GM21360 (cell line): ENCODE measurements at regions not wholly inside any gene's neighbourhood (a gene's known extent, or its start where the extent isn't known, plus 50 kb on each side); places are given as distances from the start of the nearest gene placed in this dataset.

Experiments used
- ATAC-seq: cut with Tn5 transposase; IDR thresholded peaks from one replicate; pipeline ENCODE4 v1.9.1; 2021; ENCODE audit warnings: mild to moderate bottlenecking, moderate library complexity; ENCODE audit not compliant: unreplicated experiment

DNA sequence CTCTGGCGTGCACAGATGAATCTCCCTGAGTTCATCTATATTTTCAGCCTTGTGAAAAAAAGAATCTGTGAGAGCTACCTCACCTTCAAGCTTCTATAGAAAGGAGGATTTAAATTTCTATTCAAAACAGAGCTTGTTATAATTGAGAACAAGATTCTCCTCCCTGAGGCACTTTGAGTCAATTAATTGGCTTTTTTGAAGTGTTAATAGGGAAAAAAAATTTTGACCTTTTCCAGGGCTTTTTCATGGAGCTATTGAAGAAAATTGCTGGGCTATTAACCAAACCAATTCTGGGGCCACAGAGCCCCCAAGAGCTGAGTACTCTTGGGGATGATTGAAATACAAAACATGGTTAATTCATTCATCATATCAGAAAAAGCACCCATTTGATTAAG, 225.1 kb downstream of the CMPK2 start:
- ATAC-seq = no peak

DNA sequence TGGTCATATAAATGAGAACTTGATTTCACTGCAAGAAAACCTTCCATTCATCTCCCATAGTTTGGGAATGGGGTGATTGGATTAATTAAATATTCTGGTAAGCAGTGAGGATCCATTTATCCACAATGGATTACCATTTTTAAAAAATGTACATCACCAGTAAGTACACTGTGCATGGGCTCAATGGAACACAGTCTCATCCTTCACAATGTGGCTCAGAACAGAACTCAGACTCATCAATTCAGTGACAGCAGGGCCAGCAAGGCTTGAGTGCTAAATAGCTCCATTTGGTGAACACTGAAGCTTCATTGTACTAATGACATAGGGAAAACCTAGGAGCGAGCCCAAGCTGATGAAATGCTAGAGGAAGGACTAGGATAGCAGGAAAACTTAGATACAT, 223.8 kb downstream of the CMPK2 start:
- ATAC-seq = no peak

DNA sequence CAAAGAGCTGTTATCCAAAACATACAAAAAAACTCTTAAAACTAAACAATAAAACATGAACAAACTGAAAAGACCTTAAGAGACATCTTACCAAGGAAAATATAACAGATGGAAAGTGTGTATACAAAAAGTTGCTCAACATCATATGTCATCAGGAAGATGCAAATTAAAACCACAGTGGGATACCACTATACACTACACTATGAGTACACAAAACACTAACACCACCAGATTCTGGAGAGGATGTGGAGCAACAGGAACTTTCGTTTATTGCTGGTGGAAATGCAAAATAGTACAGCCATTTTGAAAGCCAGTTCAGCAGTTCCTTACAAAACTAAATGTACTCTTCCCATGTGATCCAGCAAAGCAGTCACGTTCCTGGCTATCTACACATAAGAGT, 221.4 kb downstream of the CMPK2 start:
- ATAC-seq = no peak

DNA sequence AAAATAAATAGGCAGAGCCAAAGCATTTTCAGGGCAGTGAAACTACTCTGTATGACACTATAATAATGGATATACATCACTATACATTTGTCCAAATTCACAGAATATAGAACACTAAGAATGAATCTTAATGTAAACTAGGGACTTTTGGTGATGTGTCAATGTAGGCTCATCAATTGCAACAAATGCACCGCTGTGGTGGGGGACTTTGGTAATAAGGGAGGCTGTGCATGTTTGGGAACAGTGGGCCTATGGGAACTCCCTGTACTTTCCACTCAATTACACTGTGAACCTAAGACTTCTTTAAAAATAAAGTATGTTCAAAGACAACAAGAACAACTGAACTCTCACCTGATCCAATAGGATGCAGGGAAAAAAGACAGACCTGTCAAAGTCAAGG, 220.7 kb downstream of the CMPK2 start:
- no peak for ATAC-seq

DNA sequence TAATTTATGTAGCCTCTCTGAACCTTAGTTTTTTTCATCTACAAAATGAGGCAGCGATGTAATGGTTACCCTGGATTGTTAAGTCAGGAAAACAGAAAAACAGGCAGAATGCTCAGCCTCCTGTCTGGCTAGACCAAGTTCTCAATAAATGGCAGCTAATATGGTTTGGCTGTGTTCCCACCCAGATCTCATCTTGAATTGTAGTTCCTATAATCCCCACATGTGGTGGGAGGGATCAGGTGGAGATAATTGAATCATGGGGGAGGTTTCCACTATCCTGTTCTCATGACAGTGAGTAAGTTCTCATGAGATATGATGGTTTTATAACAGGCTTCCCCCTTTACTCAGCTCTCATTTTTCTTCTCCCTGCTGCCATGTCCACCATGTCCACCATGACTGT, 220.0 kb downstream of the CMPK2 start:
- no peak for ATAC-seq

DNA sequence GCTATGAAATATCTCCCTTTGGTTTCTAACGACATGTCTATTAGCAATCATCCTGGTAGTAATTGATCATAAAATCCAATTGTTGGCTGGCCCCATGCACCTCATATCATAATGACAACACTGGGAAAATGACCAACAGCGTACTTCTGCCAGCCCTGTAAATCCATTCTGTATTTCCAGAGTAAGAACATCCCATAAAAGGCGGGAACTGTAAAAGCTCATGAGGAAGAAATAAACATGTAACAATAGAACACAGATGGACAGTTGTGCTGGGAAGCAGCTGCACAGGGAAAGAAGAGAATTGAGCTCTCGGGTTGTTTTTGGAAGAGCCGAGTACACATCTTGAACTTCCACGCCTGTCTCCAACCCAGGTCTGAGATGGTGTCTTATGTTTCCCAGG, 218.7 kb downstream of the CMPK2 start:
- no peak for ATAC-seq

DNA sequence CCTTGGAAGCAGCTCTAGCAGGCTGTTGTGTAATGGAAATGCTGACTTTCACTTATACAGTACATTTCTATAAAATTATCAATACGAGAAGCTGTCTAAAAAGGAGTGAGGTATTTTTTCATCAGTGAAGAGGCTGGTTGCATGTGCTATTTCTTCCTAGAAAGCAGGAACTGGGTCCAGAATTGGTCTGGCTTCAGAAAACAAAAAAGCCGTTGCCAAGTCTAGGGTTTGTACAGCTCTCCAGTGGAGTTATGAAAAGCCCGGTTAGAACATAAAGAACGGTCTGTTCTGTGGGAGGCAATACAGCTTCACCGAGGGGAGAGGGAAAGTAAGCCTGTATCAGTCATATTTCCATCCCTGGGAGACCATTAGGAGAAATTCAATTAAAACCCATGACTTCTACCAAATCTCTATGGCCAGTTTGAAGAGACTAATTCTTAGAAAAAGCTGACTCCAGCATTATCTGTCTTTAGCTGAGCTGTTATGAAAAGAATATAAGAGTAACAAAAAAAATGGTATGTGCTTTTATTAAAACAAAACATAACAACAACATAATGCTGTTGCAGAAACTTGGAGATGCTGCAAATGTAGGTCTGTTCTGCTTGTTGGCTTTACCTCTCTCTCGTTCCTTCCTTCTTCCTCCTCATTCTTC, 217.0 kb downstream of the CMPK2 start:
- ATAC-seq = no peak

DNA sequence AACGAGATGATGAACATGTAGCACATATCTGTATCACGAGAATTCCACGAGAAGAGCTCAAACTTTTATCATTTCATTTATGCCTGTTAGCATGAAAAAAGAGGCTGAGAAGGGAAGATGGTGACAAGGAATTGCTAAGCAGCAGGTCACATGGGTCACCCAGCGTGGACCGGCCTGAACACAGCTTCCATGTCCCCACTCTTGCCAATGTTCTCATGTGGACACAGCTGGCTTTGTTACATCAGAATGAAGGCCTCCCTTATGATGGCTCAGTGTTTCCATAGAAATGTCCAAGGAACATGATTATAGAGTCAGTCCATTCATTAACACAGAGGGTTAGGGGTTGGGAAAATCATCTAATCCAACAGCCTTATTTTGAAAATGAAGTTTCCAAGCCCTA, 215.4 kb downstream of the CMPK2 start:
- ATAC-seq = no peak

DNA sequence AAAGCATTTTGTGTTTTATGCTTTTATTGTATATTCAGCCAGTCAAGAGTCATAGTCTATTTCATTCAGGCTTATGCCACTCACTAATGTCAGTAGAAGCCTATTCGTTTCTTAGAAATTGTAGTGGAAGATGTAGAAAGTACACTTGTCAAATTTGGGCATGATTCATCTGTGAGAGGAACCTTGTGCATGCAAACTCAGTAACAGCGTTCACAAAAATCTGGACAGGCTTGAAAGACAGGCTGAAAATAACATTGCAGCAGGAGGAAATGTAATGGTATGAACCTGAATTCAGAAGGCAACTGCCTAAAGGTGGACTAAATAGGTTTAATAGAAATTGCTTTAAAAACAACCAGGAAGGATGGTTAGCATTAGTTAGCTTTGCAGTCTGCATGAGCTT, 213.5 kb downstream of the CMPK2 start:
- no peak for ATAC-seq

DNA sequence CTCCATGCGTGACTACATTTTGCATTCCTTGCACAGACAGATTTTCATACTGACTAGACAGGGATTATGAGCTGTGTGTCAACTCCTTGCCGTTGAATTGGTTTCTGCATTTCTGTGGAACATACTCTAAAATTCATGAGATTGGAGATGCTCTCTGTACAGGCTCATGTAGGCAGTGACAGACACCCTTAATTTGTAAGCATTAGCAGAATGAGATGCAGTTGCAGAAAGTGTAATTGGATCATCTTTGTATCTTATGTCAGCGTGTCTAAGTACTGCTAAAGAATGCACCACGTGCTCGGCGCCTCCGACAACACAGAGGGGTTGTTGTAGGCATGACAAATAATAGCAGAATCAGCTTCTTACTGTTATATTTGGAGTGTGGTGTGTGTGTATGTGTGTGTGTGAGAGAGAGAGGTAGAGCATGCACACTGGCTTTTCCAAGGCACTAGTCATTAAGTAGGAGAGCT, 212.4 kb downstream of the CMPK2 start:
- ATAC-seq = no peak

DNA sequence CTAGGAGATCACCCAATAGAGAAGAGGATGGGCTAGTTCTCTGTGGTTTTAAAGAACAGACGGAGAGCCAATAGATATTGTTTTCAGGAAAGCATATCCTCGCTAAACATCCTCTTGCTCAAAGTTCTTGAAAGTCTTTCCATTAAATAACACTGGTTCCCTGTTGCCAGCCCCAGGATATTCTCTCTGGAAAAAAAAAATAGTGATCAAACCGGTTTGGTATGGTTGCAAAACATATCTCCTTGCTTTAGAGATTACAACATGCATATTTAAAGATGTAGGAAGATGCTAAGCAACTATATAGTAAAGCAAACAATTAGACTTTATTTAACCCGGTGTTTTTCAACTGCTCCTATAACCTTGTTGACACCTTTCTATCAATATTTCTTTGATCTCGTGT, 211.4 kb downstream of the CMPK2 start:
- ATAC-seq = no peak

DNA sequence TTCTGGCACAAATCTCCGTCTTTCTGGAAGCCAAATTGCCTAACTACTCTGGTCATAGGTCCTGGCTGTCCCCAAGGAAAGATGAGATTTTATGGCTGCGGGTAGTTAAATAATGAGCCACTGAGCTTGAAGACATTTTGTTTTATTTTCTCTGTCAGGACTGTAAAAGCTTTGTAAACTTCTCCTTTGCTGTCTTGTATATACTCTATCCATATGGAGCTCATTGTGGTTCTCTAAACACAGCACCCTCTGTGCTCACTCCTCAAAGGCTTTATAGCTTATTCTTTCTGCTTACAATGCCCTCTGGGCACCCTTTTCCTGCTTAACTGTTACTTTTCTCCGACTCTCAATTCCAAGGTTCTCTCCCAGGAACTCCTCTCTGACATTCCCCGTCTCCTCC, 209.1 kb downstream of the CMPK2 start:
- ATAC-seq = no peak

DNA sequence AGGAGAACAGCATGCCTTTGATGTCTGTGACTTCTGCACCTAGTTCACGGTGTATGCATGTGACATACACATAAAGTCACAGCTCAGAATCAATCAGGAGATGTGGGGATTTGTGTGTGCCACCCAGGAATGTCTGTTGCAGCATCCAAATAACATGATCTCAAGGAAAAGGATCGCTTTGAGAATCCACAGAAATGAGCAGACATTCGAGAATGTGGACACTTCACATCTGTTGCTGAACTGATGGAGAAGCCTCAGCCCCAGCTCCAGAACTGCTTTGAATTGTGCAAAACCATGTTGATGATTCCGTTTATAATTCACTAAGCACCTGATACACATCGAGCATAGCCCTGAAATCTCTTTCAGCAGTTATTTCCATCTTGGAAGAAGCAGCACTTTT, 208.6 kb downstream of the CMPK2 start:
- ATAC-seq = no peak

DNA sequence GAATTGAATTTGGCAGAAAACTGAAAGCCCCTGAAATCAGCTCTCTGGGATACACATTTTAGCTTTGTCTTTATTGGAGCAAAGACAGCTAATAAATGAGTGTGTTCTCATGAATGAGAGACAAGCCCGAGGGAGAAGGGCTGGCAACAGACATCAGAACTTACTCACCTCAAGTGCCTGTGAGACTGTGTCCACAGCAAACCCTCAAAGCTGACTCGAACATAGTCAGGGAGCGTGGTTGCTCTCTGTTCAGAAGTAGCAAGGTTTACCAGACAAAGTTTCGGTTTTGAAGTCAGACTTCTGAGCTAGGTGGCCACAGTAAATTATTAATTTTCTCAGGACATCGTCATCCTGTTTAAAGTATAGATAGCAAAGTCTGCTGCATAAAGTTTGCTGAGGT, 207.9 kb downstream of the CMPK2 start:
- ATAC-seq = no peak

DNA sequence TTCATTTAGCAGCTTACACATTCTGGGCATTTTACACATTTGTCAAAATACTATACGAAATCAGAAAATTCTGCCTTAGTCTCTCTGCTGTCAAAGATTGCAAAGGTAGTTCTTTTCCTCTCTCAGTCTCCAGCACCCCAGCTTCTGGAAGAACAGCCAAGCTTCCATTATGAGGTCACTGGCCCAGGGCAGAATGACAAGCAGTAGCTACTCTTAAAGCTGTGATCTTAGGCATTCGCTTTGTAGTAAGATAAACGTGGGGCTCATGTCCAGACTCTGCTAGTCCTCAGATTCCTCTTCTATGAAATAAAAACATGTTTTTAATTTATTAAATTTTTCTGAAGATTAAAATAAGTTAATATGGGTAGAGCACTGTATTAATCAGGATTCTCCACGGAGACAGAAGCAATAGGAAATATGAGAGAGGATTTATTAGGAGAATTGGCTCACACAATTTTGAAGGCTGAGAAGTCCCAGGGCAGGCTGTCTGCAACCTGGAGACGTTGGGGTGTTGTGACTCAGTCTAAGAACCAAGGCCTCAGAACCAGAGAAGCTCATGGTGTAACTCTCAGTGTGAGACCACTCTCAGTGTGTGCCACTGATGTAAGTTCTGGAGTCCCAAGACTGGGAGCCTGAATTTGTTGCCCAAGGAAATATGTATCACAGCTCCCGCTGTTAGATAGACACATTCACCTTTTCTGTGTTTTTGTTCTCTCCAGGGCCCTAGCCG, 201.2 kb downstream of the CMPK2 start:
- ATAC-seq = no peak

DNA sequence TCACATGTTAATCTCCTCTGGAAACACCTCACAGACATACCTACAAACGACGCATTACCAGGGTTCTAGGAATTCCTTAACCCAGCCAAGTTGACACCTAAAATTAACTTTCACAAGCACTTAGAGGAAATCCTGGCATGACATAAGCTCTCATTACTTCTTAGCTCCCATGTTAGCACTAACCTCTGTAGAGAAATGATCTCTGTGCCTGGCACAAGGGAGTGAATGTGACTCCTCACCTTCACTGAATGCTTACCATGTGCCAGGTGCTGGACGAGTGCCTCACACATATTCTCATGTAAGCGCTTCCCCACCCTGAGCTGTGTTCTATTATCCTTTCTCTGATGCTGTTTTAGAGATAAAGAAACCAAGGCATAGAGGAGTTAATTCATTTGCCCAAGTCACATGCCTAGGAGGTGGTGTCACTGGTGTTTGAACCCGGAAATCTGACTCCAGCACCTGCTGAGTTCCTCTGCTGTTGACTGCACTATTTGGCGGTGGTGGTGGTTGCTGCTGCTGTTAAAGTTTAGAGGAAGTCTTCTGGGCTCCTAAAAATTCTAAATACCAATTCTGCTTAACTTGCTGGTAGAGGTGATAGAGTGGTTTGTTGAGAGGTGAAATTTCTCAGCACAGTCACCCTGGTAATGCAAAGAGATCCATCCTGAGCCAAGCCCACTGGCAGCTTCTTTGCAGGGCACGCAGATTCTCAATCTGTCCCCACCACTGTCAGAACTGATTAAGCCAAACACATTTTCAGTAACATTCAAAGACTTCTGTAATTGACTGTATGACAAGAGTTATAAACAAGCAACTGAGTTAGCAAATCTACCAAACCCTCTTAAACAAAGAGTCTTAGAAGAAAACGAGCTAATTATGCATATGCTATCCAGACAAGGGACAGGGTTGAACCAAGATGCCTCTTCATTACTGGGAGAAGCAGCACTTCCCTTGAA, 200.3 kb downstream of the CMPK2 start:
- no peak for ATAC-seq

DNA sequence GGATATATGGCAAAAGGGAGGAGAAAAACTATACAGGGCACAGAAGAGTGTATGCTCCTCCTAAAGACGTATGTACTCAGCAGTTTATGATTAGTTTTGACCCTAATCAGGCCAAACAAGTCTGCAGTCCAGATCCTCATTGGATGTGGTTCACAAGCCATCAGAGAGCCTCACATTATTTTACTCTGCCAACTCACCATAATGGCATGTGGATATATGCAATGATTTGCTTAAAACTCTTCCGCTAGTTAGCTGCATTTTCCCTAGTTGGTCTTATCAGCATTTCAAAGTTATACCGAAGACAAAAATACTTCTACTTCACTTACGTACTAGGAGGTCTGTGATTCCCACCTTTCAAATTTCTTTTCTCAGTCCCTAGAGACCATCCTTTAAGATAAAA, 198.4 kb downstream of the CMPK2 start:
- ATAC-seq = no peak

DNA sequence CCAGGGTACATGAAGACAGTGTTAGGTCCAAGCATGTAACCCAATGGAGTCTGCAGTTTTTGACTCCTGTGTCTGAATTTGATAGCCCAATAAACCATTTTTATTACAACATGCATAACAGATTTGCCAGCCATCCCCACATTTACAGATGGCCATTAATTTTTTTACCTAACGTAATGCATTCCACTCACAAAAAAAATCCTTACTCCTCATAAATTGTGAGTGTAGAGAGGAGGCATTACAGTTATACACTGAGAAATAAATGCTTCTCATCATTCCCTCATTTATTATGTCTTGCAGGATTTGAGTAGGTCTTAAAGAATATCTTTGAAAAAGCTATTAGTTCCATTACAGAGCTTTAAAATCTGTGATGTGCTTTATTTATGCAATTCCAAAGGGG, 193.8 kb downstream of the CMPK2 start:
- ATAC-seq = no peak

DNA sequence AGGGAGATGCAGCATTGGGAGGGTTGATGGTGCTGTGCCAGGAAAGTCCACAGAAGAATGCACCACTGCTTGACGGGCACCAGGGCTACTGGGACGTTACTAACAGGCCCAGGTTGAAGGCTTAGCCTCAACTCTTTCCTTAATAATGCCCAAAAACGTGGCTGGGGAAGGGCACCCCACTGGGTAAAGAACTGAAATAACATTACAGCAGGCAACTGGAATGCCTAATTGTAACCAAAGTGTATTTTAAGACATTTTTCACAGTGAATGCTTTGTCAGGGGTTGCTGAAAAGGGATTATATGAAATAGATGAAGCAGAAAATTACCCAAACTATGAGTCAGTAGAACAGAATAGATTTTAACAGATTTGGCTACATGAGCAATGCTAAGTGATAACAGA, 191.3 kb downstream of the CMPK2 start:
- no peak for ATAC-seq

DNA sequence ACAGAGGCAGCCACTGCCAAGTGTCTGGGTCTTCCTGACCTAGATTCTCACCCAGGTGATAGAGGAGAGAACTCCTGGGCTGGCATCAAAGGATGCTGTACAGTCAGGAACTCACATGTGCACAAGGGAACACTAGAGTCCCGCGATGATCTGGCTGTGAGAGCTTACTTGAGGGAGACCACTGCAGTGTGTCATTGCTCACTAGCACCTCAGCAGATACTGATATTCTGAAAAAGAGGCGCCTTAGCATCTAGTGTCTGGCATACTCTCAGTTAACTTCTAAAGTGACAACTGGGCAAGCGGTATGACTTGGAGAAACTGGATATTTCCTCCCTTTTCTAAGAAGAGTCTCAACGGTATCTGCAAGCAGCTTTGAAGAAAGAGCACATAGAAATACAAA, 189.9 kb downstream of the CMPK2 start:
- no peak for ATAC-seq

DNA sequence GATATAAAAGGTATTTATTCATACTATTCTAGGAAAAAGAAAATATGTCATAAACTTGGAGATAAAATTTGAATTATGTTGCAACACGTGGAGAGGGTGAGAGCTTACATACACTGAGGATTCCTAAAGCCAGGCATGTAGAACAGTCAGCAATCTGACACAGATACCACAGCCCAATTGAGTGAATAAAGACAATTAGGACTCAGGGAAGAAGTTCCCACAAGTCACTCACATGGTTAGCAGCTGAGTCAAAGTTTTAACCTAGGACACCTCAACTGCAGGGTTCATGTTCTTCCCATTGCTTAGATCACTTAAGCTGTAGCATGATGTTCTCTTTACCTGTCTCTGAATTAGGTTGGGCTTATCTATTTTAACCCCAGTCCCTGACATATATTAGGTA, 189.5 kb downstream of the CMPK2 start:
- ATAC-seq = no peak

DNA sequence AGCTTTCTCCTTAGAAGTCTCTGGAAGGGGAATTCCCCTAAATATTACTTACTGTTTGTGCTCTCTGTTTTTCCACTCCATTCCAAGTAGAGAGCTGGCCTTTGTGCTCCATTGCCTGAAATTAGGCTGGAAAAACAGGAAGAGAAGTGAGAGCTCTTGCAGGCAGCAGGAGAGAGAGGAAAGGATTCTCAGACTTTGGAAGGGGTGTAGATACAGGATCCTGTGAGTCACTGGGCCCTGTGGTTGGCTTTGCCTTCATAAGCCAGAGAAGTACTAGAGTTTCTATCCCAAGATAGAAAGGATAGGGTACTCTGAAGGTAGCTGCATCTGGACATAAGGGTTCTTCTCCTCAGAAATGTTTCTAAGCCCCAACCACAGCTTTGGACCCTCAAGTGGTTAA, 188.9 kb downstream of the CMPK2 start:
- ATAC-seq = no peak
